PC-9 (cell line): ENCODE measurements at regions not wholly inside any gene's neighbourhood (a gene's known extent, or its start where the extent isn't known, plus 50 kb on each side); places are given as distances from the start of the nearest gene placed in this dataset.

ENCODE experiments used
- BruUV-seq: library from RNA; stranded (reverse); fragments of 400-500 nt; replicated peaks from 2 replicates; lab custom pipeline; 2021; lab: Mats Ljungman, UMichigan
- CTCF ChIA-PET: fragments of 300-600 bp; sonication (Branson Sonifier 250); formaldehyde crosslinking; loops from one replicate; lab custom pipeline; 2022; ENCODE audit warnings: antibody characterized with exemption; lab: Charles Lee
- POLR2A ChIA-PET: fragments of 300-600 bp; sonication (Branson Sonifier 250); formaldehyde crosslinking; loops from one replicate; lab custom pipeline; 2022; ENCODE audit warnings: antibody characterized with exemption; ENCODE audit not compliant: unreplicated experiment; lab: Charles Lee
- DNase-seq, 2 experiments: peaks; one replicate each; pipeline versions ENCODE4 v3.0.0 to v3.0.0-alpha.2; 2015 to 2022; ENCODE audit warnings: mixed read lengths in 1 of 2
- H2AFZ ChIP-seq: fragments of 200-600 bp; sonication (generic); 2 replicates; pipeline ENCODE4 v1.8.1; 2017; ENCODE audit warnings: antibody characterized with exemption
- H3F3A ChIP-seq: fragments of 200-600 bp; sonication (generic); 2 replicates; pipeline ENCODE4 v1.8.1; 2017; ENCODE audit warnings: antibody characterized with exemption, mild to moderate bottlenecking, low read depth; ENCODE audit not compliant: insufficient read depth
- H3K27ac ChIP-seq: fragments of 200-600 bp; sonication (generic); 2 replicates; pipeline ENCODE4 v1.6.1; 2016; ENCODE audit warnings: mixed run types
- H3K27me3 ChIP-seq: fragments of 200-600 bp; sonication (generic); 2 replicates; pipeline ENCODE4 v1.6.1; 2016; ENCODE audit warnings: low read depth, mixed run types; ENCODE audit not compliant: insufficient read depth
- H3K36me3 ChIP-seq: fragments of 200-600 bp; sonication (generic); 2 replicates; pipeline ENCODE4 v1.6.1; 2016; ENCODE audit warnings: low read depth, mixed run types
- H3K4me1 ChIP-seq: fragments of 200-600 bp; sonication (generic); replicated peaks from 2 replicates; pipeline ENCODE4 v1.6.1; 2016; ENCODE audit warnings: mixed run types; ENCODE audit not compliant: insufficient read depth
- H3K4me2 ChIP-seq: fragments of 200-600 bp; sonication (generic); 2 replicates; pipeline ENCODE4 v1.6.1; 2017; ENCODE audit warnings: mixed run types
- H3K4me3 ChIP-seq: fragments of 200-600 bp; sonication (generic); 2 replicates; pipeline ENCODE4 v1.6.1; 2016; ENCODE audit warnings: mixed run types
- H3K79me2 ChIP-seq: fragments of 200-600 bp; sonication (generic); 2 replicates; pipeline ENCODE4 v1.6.1; 2017; ENCODE audit warnings: low read depth, mixed run types
- H3K9me2 ChIP-seq: fragments of 200-600 bp; sonication (generic); 2 replicates; pipeline ENCODE4 v1.8.1; 2017; ENCODE audit warnings: mild to moderate bottlenecking; ENCODE audit not compliant: insufficient read depth
- H3K9me3 ChIP-seq: fragments of 200-600 bp; sonication (generic); 2 replicates; pipeline ENCODE4 v1.8.1; 2016; ENCODE audit warnings: low read depth; ENCODE audit not compliant: insufficient read depth
- H4K20me1 ChIP-seq: fragments of 200-600 bp; sonication (generic); 2 replicates; pipeline ENCODE4 v1.8.1; 2017; ENCODE audit not compliant: insufficient read depth
- CTCF ChIP-seq: fragments of 200-600 bp; sonication (generic); conservative IDR thresholded peaks from 2 replicates; pipeline ENCODE4 v1.6.1; 2017; ENCODE audit warnings: mixed run types, antibody characterized with exemption, mild to moderate bottlenecking, moderate library complexity
- EZH2 ChIP-seq: fragments of 200-600 bp; sonication (generic); IDR thresholded peaks from 2 replicates; pipeline ENCODE4 v1.8.0; 2017; ENCODE audit warnings: antibody characterized with exemption, low read depth
- intact Hi-C: fragments of 100-400 bp; cut with micrococcal nuclease; formaldehyde crosslinking; loops from one replicate; pipeline ENCODE4 v1.10.0; 2022; ENCODE audit not compliant: unreplicated experiment

- no peak overlapping the region for H3K4me2 ChIP-seq
- H3K9me2 ChIP-seq = peaks cover 4% of the 10 kb centered on the region; the same call in 1 of the 2 replicates
- H3F3A ChIP-seq = no peaks in the 10 kb centered on the region
- intact Hi-C loops = no loop called here
- DNase-seq = no peak
- ChIA-PET POLR2A (no interaction called here), CTCF (no interaction called here)
- no peak overlapping the region for H3K4me3 ChIP-seq
- H3K36me3 ChIP-seq = no peaks in the 10 kb centered on the region
- no peaks in the 10 kb centered on the region for H3K79me2 ChIP-seq
- no peak overlapping the region for H3K27ac ChIP-seq
- no TSS peak for BruUV-seq
- TF ChIP-seq CTCF = no peak
- no peak for TF ChIP-seq EZH2
- no peaks in the 10 kb centered on the region for H3K9me3 ChIP-seq
- H4K20me1 ChIP-seq = no peaks in the 10 kb centered on the region
- no peaks in the 10 kb centered on the region for H3K4me1 ChIP-seq
- H2AFZ ChIP-seq = no peak overlapping the region
- H3K27me3 ChIP-seq = no peaks in the 10 kb centered on the region
Observed at GRCh38 chr1:163836481-163836880, 514.7 kb downstream of the NUF2 start.

GRCh38 chr1:163837206-163837605 lies 515.5 kb downstream of the NUF2 start:
- BruUV-seq = no TSS peak
- DNase-seq = no peak
- no peak overlapping the region for H2AFZ ChIP-seq

GRCh38 chr1:163842571-163842970 lies 520.8 kb downstream of the NUF2 start:
- BruUV-seq = no TSS peak
- ChIA-PET CTCF (no interaction called here), POLR2A (no interaction called here)
- intact Hi-C loops = no loop called here
- Histone ChIP-seq H3K4me1 (no peaks in the 10 kb centered on the region), H3K36me3 (no peaks in the 10 kb centered on the region), H3K27ac (no peak overlapping the region), H3K27me3 (no peaks in the 10 kb centered on the region), H2AFZ (no peak overlapping the region), H3K9me3 (no peaks in the 10 kb centered on the region), H3K9me2 (no peaks in the 10 kb centered on the region), H3K4me2 (no peak overlapping the region), H3F3A (no peaks in the 10 kb centered on the region), H3K4me3 (no peak overlapping the region), H4K20me1 (no peaks in the 10 kb centered on the region), H3K79me2 (no peaks in the 10 kb centered on the region)
- no peak for DNase-seq
- TF ChIP-seq EZH2 (no peak), CTCF (no peak)

More at GRCh38 chr1:163837206-163837605, 515.5 kb downstream of the NUF2 start:
- intact Hi-C loops = no loop called here
- Histone ChIP-seq H3K27ac (no peak overlapping the region), H3K4me3 (no peak overlapping the region), H3F3A (no peaks in the 10 kb centered on the region), H3K79me2 (no peaks in the 10 kb centered on the region), H3K9me2 (no peaks in the 10 kb centered on the region), H3K36me3 (no peaks in the 10 kb centered on the region), H3K27me3 (no peaks in the 10 kb centered on the region), H4K20me1 (no peaks in the 10 kb centered on the region), H3K9me3 (no peaks in the 10 kb centered on the region), H3K4me1 (no peaks in the 10 kb centered on the region), H3K4me2 (no peak overlapping the region)
- no peak for TF ChIP-seq EZH2
- no peak for TF ChIP-seq CTCF
- ChIA-PET CTCF (no interaction called here), POLR2A (no interaction called here)
